OCI-LY7 (cell line): ENCODE measurements at regions not wholly inside any gene's neighbourhood (a gene's known extent, or its start where the extent isn't known, plus 50 kb on each side); places are given as distances from the start of the nearest gene placed in this dataset.
A peak's percentile ranks its signal among the peaks of the same experiment; 100 is the strongest.
"Not testable (repeated sequence)": the region's sequence is repeated elsewhere in the genome, so short reads cannot be mapped to it uniquely, and the experiment has no call there.

ENCODE experiments used
- BruUV-seq: library from RNA; stranded (reverse); fragments of 400-500 nt; replicated peaks from 2 replicates; lab custom pipeline; 2021; lab: Mats Ljungman, UMichigan
- CTCF ChIA-PET: fragments of 300-600 bp; sonication (Branson Sonifier 250); formaldehyde crosslinking; loops from one replicate; lab custom pipeline; 2022; ENCODE audit warnings: antibody characterized with exemption; ENCODE audit not compliant: unreplicated experiment; lab: Charles Lee
- POLR2A ChIA-PET: fragments of 300-600 bp; sonication (Branson Sonifier 250); formaldehyde crosslinking; loops from one replicate; lab custom pipeline; 2022; ENCODE audit warnings: antibody characterized with exemption; lab: Charles Lee
- DNase-seq: peaks from one replicate; pipeline ENCODE4 v3.0.0-alpha.2; 2015; ENCODE audit warnings: low spot score
- H2AFZ ChIP-seq: fragments of 200-600 bp; sonication (generic), shearing (Covaris generic); 2 replicates; pipeline ENCODE4 v1.6.1; 2014; ENCODE audit warnings: mild to moderate bottlenecking, antibody characterized with exemption, low read length, moderate library complexity
- H3K27ac ChIP-seq: fragments of 200-600 bp; sonication (generic); 2 replicates; pipeline ENCODE4 v1.5.1; 2014; ENCODE audit warnings: mixed run types, low read depth, mild to moderate bottlenecking, moderate library complexity, low read length, inconsistent platforms; ENCODE audit not compliant: poor library complexity, severe bottlenecking
- H3K36me3 ChIP-seq: fragments of 200-600 bp; sonication (generic); 2 replicates; pipeline ENCODE4 v1.6.1; 2014; ENCODE audit warnings: mild to moderate bottlenecking, antibody characterized with exemption, low read length, moderate library complexity, mixed read lengths; ENCODE audit not compliant: insufficient read depth
- H3K4me1 ChIP-seq: fragments of 200-600 bp; sonication (generic); 2 replicates; pipeline ENCODE4 v1.5.1; 2014; ENCODE audit warnings: mild to moderate bottlenecking, low read length; ENCODE audit not compliant: insufficient read depth, poor library complexity, severe bottlenecking
- H3K4me2 ChIP-seq: fragments of 200-600 bp; sonication (generic); 2 replicates; pipeline ENCODE4 v1.6.1; 2014; ENCODE audit warnings: mild to moderate bottlenecking, low read length
- H3K4me3 ChIP-seq: fragments of 200-600 bp; sonication (generic); 2 replicates; pipeline ENCODE4 v1.5.1; 2014; ENCODE audit warnings: mild to moderate bottlenecking, low read depth, low read length; ENCODE audit not compliant: poor library complexity, severe bottlenecking
- H3K79me2 ChIP-seq: fragments of 200-600 bp; sonication (generic); 2 replicates; pipeline ENCODE4 v1.6.1; 2016; ENCODE audit warnings: low read depth, mild to moderate bottlenecking, low read length, moderate library complexity, mixed read lengths; ENCODE audit not compliant: insufficient read depth
- H3K9me2 ChIP-seq: fragments of 200-600 bp; sonication (generic); 2 replicates; pipeline ENCODE4 v1.6.1; 2016; ENCODE audit warnings: mild to moderate bottlenecking, low read length, mixed read lengths; ENCODE audit not compliant: insufficient read depth
- H3K9me3 ChIP-seq: fragments of 200-600 bp; sonication (generic); 2 replicates; pipeline ENCODE4 v1.6.1; 2014; ENCODE audit warnings: mild to moderate bottlenecking, mixed run types, low read length, mixed read lengths
- H4K20me1 ChIP-seq: fragments of 200-600 bp; sonication (generic); 2 replicates; pipeline ENCODE4 v1.6.1; 2014; ENCODE audit warnings: mild to moderate bottlenecking, antibody characterized with exemption, low read length, moderate library complexity, mixed read lengths; ENCODE audit not compliant: insufficient read depth
- EZH2phosphoT487 ChIP-seq: fragments of 200-600 bp; sonication (generic); IDR thresholded peaks from 2 replicates; pipeline ENCODE4 v1.6.1; 2018; ENCODE audit warnings: low read depth, borderline replicate concordance, mild to moderate bottlenecking, mixed run types, antibody characterized with exemption, low read length, moderate library complexity, mixed read lengths
- intact Hi-C: fragments of 100-400 bp; cut with micrococcal nuclease; formaldehyde crosslinking; loops from one replicate; pipeline ENCODE4 v1.10.0; 2022; ENCODE audit not compliant: unreplicated experiment
- TF ChIP-seq, protein P1 (sequence below): fragments of 200-600 bp; sonication (generic); conservative IDR thresholded peaks from 2 replicates; pipeline ENCODE4 v1.5.1; 2014; ENCODE audit warnings: mild to moderate bottlenecking, antibody characterized with exemption, low read length, moderate library complexity, mixed read lengths

DNA sequence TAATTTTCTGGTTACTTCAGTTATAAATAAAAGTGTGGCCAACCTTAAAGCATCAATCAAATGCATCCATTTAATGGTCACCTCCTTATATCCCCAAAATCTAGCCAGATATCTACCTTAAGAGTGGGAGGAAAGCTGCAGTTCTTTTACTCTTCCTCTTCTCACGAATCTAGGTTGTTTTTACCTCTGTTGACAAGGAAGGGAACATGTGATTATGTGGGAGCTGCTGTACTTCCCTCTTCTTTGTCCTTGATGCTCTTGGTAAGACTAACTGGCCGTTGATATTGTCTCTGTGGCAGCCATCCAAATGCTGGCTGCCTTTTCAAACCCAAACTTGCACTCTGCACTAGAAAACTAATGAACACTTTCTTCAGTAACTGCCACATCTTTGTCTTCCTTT is 275.3 kb upstream of the CADM2 start:
- POLR2A ChIA-PET: no interaction called here
- TF ChIP-seq, protein P1, sequence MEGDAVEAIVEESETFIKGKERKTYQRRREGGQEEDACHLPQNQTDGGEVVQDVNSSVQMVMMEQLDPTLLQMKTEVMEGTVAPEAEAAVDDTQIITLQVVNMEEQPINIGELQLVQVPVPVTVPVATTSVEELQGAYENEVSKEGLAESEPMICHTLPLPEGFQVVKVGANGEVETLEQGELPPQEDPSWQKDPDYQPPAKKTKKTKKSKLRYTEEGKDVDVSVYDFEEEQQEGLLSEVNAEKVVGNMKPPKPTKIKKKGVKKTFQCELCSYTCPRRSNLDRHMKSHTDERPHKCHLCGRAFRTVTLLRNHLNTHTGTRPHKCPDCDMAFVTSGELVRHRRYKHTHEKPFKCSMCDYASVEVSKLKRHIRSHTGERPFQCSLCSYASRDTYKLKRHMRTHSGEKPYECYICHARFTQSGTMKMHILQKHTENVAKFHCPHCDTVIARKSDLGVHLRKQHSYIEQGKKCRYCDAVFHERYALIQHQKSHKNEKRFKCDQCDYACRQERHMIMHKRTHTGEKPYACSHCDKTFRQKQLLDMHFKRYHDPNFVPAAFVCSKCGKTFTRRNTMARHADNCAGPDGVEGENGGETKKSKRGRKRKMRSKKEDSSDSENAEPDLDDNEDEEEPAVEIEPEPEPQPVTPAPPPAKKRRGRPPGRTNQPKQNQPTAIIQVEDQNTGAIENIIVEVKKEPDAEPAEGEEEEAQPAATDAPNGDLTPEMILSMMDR: no peak
- no peak for TF ChIP-seq EZH2phosphoT487
- Histone ChIP-seq H3K9me2 (no peaks in the 10 kb centered on the region), H4K20me1 (no peaks in the 10 kb centered on the region), H3K79me2 (no peaks in the 10 kb centered on the region), H3K4me1 (no peaks in the 10 kb centered on the region), H3K27ac (no peak overlapping the region), H3K4me2 (no peak overlapping the region), H3K36me3 (no peaks in the 10 kb centered on the region), H3K4me3 (no peak overlapping the region), H3K9me3 (no peaks in the 10 kb centered on the region), H2AFZ (no peak overlapping the region)
- no TSS peak for BruUV-seq
- DNase-seq: no peak
- CTCF ChIA-PET: no interaction called here
- intact Hi-C loops: no loop called here

DNA sequence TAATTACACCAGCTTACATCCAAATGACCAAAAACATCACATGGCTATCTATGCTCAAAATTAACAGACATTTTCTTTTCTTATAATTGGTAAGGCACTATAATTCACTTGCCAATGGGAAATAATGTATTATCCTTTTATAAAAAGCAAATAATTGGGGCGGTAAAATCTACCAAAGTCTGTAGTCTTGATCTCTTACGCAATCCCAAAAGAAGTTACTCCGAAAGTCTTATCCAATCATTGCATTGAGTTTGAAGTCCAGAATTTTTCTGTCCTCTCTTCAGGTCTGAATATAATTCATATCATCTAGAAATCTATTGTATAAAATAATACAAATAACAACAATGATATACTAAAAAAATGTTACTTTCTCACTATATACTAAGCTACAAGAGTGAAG is 273.3 kb upstream of the CADM2 start:
- Histone ChIP-seq H2AFZ (no peak overlapping the region), H3K9me2 (no peaks in the 10 kb centered on the region), H3K4me1 (no peaks in the 10 kb centered on the region), H3K9me3 (no peaks in the 10 kb centered on the region), H3K4me2 (no peak overlapping the region), H3K27ac (no peak overlapping the region), H3K79me2 (no peaks in the 10 kb centered on the region), H4K20me1 (no peaks in the 10 kb centered on the region), H3K4me3 (no peak overlapping the region), H3K36me3 (no peaks in the 10 kb centered on the region)
- no peak for DNase-seq
- no TSS peak for BruUV-seq
- intact Hi-C loops: no loop called here
- TF ChIP-seq, protein P1: no peak
- no peak for TF ChIP-seq EZH2phosphoT487
- CTCF ChIA-PET: no interaction called here
- POLR2A ChIA-PET: interaction anchor here (0.7 kb wide), 1 partner anchor 208 kb away, joined by 3 read pairs; no protein-coding TSS in a partner anchor

DNA sequence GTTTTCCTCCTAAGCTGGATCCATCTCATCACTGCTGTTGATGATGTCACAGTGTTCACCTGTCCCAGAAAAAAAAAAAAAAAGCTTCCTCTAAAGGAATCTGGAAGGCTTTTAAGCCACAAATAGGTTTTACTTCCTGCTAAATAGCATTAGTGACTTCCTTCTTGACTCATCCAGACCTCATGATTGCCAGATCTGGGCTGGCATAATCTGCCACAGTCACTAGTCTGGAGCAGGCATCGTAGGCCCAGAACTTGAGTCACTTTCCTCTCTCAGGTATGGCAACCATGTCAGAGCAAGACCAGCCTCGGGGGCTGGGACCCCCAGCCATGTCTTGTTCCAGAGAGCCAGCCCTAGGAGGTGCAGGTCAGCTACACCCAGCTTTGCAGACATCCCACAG is 266.5 kb upstream of the CADM2 start:
- intact Hi-C loops: no loop called here
- H3K27ac ChIP-seq: no peak overlapping the region
- H4K20me1 ChIP-seq: no peaks in the 10 kb centered on the region
- BruUV-seq: no TSS peak
- H3K79me2 ChIP-seq: no peaks in the 10 kb centered on the region
- no peaks in the 10 kb centered on the region for H3K36me3 ChIP-seq
- no peak overlapping the region for H3K4me2 ChIP-seq
- no peaks in the 10 kb centered on the region for H3K9me3 ChIP-seq
- POLR2A ChIA-PET: no interaction called here
- DNase-seq: no peak
- no peak overlapping the region for H3K4me3 ChIP-seq
- CTCF ChIA-PET: no interaction called here
- TF ChIP-seq EZH2phosphoT487: no peak
- TF ChIP-seq, protein P1: no peak
- H3K9me2 ChIP-seq: no peaks in the 10 kb centered on the region
- H2AFZ ChIP-seq: no peak overlapping the region
- no peaks in the 10 kb centered on the region for H3K4me1 ChIP-seq

DNA sequence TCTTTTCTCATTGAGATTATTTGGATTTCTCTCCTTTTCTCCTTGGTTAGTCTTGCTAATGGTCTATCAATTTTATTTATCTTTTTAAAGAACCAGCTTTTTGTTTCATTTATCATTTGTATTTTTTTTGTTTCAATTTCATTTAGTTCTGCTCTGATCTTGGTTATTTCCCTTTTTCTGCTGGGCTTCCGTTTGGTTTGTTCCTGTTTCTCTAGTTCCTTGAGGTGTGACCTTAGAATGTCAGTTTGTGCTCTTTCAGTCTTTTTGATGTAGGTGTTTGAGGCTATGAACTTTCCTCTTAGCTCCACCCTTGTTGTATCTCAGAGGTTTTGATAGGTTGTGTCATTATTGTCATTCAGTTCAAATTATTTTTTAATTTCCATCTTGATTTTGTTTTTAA is 248.5 kb upstream of the CADM2 start:
- BruUV-seq, H3K9me2 ChIP-seq, H3K27ac ChIP-seq, H3K9me3 ChIP-seq, CTCF ChIA-PET, H2AFZ ChIP-seq, H4K20me1 ChIP-seq, H3K4me2 ChIP-seq, H3K4me3 ChIP-seq, intact Hi-C loops, H3K36me3 ChIP-seq, H3K4me1 ChIP-seq, H3K79me2 ChIP-seq: not testable (repeated sequence)
- peak; percentile 2 for DNase-seq
- POLR2A ChIA-PET: interaction anchor here (0.6 to 0.9 kb wide), 3 partner anchors 9 to 20 kb away, joined by 3 to 5 read pairs (median 5); no protein-coding TSS in a partner anchor
